ENCODE measurements at regions not wholly inside any gene's neighbourhood (a gene's known extent, or its start where the extent isn't known, plus 50 kb on each side); places are given as distances from the start of the nearest gene placed in this dataset.
"Not testable (repeated sequence)": the region's sequence is repeated elsewhere in the genome, so short reads cannot be mapped to it uniquely, and the experiment has no call there.

- POLR2A ChIA-PET (ENCODE audit: low non-redundant PET), result no interaction called here
- CTCF ChIA-PET, result interaction anchor here (0.5 kb wide), 1 partner anchor 402 kb away, joined by 3 read pairs; no protein-coding TSS in a partner anchor
- H3K27ac ChIP-seq, result no peak overlapping the region
- no peak for DNase-seq (ENCODE audit: low spot score)
- no peak for TF ChIP-seq CTCF (conservative IDR thresholded peaks at IDR 0.05; ENCODE audit: low read depth)
Measured at GRCh38 chr1:60502506-60502905, 428.9 kb upstream of the C1orf87 start.

- CTCF ChIA-PET; H3K27ac ChIP-seq; DNase-seq (ENCODE audit: low spot score); POLR2A ChIA-PET (ENCODE audit: low non-redundant PET): not testable (repeated sequence)
Measured at GRCh38 chr1:60489916-60490480, 416.4 kb upstream of the C1orf87 start.

GRCh38 chr1:60488847-60489246 is 415.3 kb upstream of the C1orf87 start:
- H3K27ac ChIP-seq, result no peak overlapping the region
- no peak for DNase-seq (ENCODE audit: low spot score)
- POLR2A ChIA-PET (ENCODE audit: low non-redundant PET), result no interaction called here
- CTCF ChIA-PET, result no interaction called here
- TF ChIP-seq CTCF (conservative IDR thresholded peaks at IDR 0.05; ENCODE audit: low read depth), result no peak

GRCh38 chr1:60487565-60488345 is 414.2 kb upstream of the C1orf87 start:
- no peak for TF ChIP-seq CTCF (conservative IDR thresholded peaks at IDR 0.05; ENCODE audit: low read depth)
- ChIA-PET CTCF (no interaction called here), POLR2A (ENCODE audit: low non-redundant PET) (no interaction called here)
- H3K27ac ChIP-seq, result no peak overlapping the region
- DNase-seq (ENCODE audit: low spot score), result no peak

GRCh38 chr1:60483509-60483908 is 409.9 kb upstream of the C1orf87 start:
- ChIA-PET POLR2A (ENCODE audit: low non-redundant PET) (no interaction called here), CTCF (no interaction called here)
- no peak for TF ChIP-seq CTCF (conservative IDR thresholded peaks at IDR 0.05; ENCODE audit: low read depth)
- DNase-seq (ENCODE audit: low spot score), result no peak
- no peak overlapping the region for H3K27ac ChIP-seq

- no peak for TF ChIP-seq CTCF (conservative IDR thresholded peaks at IDR 0.05; ENCODE audit: low read depth)
- CTCF ChIA-PET, result no interaction called here
- no peak overlapping the region for H3K27ac ChIP-seq
- no peak for DNase-seq (ENCODE audit: low spot score)
- POLR2A ChIA-PET (ENCODE audit: low non-redundant PET), result no interaction called here
Measured at GRCh38 chr1:60470246-60470645, 396.7 kb upstream of the C1orf87 start.

GRCh38 chr1:60463786-60464185 is 390.2 kb upstream of the C1orf87 start:
- no peak for DNase-seq (ENCODE audit: low spot score)
- TF ChIP-seq CTCF (conservative IDR thresholded peaks at IDR 0.05; ENCODE audit: low read depth), result no peak
- ChIA-PET CTCF (no interaction called here), POLR2A (ENCODE audit: low non-redundant PET) (no interaction called here)
- H3K27ac ChIP-seq, result no peak overlapping the region
